ENCODE measurements at regions not wholly inside any gene's neighbourhood (a gene's known extent, or its start where the extent isn't known, plus 50 kb on each side); places are given as distances from the start of the nearest gene placed in this dataset.

DNA sequence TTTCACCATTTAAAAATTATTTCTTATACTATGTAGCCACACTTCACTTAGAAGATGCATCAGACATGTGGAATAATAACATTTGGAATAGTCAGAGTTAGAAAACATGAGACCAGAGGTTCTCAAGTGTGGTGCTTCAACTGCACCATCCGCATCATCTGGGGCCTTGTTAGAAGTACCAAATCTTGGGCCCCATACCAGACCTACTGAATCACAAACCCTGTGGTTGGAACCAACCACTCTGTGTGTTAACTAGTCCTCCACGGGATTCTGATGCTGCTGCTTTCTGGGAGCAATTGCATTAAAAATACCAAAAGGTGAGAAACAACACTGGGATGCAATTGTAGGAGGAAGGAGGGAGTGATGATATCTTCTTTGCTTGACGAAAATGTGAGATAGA, 125.2 kb downstream of the GNAT3 start:
- ChIA-PET POLR2A (no interaction called here), CTCF (no interaction called here)
- H3K27me3 ChIP-seq (ENCODE audit: control insufficient read depth, insufficient read depth, low read length): no peaks in the 10 kb centered on the region
- no peak overlapping the region for H3K4me3 ChIP-seq (ENCODE audit: low read depth, low read length)
- H3K36me3 ChIP-seq (ENCODE audit: control insufficient read depth, insufficient read depth, low read length): no peaks in the 10 kb centered on the region
- DNase-seq (ENCODE audit: low read depth): no peak
- no peak for TF ChIP-seq CTCF (IDR thresholded peaks at IDR 0.05; ENCODE audit: insufficient read depth, low read depth, low read length)

GRCh38 chr7:80385508-80385907, 126.4 kb downstream of the GNAT3 start:
- no peaks in the 10 kb centered on the region for H3K27me3 ChIP-seq (ENCODE audit: control insufficient read depth, insufficient read depth, low read length)
- TF ChIP-seq CTCF (IDR thresholded peaks at IDR 0.05; ENCODE audit: insufficient read depth, low read depth, low read length): no peak
- H3K4me3 ChIP-seq (ENCODE audit: low read depth, low read length): no peak overlapping the region
- H3K36me3 ChIP-seq (ENCODE audit: control insufficient read depth, insufficient read depth, low read length): no peaks in the 10 kb centered on the region
- ChIA-PET POLR2A (no interaction called here), CTCF (interaction anchor here (0.6 kb wide), 1 partner anchor 240 kb away, joined by 3 read pairs; no protein-coding TSS in a partner anchor)
- DNase-seq (ENCODE audit: low read depth): no peak

- Histone ChIP-seq H3K4me3 (ENCODE audit: low read depth, low read length) (no peak overlapping the region), H3K36me3 (ENCODE audit: control insufficient read depth, insufficient read depth, low read length) (no peaks in the 10 kb centered on the region), H3K27me3 (ENCODE audit: control insufficient read depth, insufficient read depth, low read length) (no peaks in the 10 kb centered on the region)
- no peak for DNase-seq (ENCODE audit: low read depth)
- no peak for TF ChIP-seq CTCF (IDR thresholded peaks at IDR 0.05; ENCODE audit: insufficient read depth, low read depth, low read length)
- POLR2A ChIA-PET: no interaction called here
- CTCF ChIA-PET: interaction anchor here (1.3 kb wide), 1 partner anchor 11 kb away, joined by 3 read pairs; no protein-coding TSS in a partner anchor
Observed at GRCh38 chr7:80380957-80381356, 130.9 kb downstream of the GNAT3 start.

DNA sequence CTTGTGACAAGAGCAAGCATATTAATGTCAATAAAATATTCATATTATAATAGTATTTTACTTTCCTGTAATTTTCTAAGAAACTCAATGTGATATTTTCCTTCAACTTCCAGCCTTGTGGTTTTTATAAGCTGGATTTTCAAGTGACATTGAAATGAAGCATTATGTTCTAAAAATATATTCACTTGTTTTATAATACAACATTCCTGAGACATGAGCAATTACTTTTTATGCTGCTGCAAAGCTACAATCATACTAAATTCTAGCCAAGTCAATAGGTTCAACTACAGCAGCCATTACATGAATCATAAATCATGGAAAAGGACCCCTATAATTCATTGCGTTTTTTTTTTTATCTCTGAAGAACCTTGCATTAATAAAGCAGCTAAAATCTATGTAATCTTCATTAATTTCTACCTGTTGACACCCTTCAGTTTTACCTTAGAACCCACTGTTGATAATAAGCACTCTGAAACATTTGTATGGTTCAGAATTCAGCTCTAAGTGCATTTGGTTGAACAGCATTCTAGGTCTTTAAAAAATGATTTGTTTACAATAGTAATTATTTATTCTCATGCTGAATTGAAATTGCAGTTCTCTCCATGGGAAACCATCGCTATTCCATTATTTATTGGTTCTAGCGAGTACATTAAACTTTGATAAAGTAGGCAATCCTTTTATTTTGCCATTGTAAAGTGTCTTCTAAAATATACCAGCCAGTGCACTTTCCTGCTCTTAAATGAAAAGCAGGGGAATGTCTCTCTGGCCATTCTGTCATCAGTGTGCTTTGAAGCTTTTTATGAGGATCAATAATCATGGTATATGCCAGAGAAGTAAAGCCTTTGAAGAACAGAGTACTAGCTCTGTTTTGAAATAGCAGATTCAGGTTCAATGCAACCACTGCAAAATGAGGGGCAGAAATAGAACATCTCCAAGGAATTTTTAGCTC, 132.6 kb downstream of the GNAT3 start:
- no peak for TF ChIP-seq CTCF (IDR thresholded peaks at IDR 0.05; ENCODE audit: insufficient read depth, low read depth, low read length)
- POLR2A ChIA-PET: interaction anchor here (0.5 kb wide), 1 partner anchor 268 kb away, joined by 4 read pairs; no protein-coding TSS in a partner anchor
- CTCF ChIA-PET: interaction anchor here (0.6 to 1.5 kb wide), 3 partner anchors 10 to 217 kb away, joined by 3 to 4 read pairs (median 3); no protein-coding TSS in a partner anchor
- Histone ChIP-seq H3K4me3 (ENCODE audit: low read depth, low read length) (no peak overlapping the region), H3K36me3 (ENCODE audit: control insufficient read depth, insufficient read depth, low read length) (no peaks in the 10 kb centered on the region), H3K27me3 (ENCODE audit: control insufficient read depth, insufficient read depth, low read length) (no peaks in the 10 kb centered on the region)
- DNase-seq (ENCODE audit: low read depth): peak; percentile 56

- DNase-seq (ENCODE audit: low read depth): no peak
- ChIA-PET POLR2A (no interaction called here), CTCF (no interaction called here)
- Histone ChIP-seq H3K27me3 (ENCODE audit: control insufficient read depth, insufficient read depth, low read length) (no peaks in the 10 kb centered on the region), H3K4me3 (ENCODE audit: low read depth, low read length) (no peak overlapping the region), H3K36me3 (ENCODE audit: control insufficient read depth, insufficient read depth, low read length) (no peaks in the 10 kb centered on the region)
- TF ChIP-seq CTCF (IDR thresholded peaks at IDR 0.05; ENCODE audit: insufficient read depth, low read depth, low read length): no peak
Observed at GRCh38 chr7:80374321-80374720, 137.5 kb downstream of the GNAT3 start.

All from BJ (cell line).